Motor neuron (in vitro differentiated cells): ENCODE measurements at regions not wholly inside any gene's neighbourhood (a gene's known extent, or its start where the extent isn't known, plus 50 kb on each side); places are given as distances from the start of the nearest gene placed in this dataset.
"Not testable (repeated sequence)": the region's sequence is repeated elsewhere in the genome, so short reads cannot be mapped to it uniquely, and the experiment has no call there.

Source experiments
- ATAC-seq, 8 experiments: fragments of 200-7000 bp; cut with Tn5 transposase; replicated peaks in 6 of 8; 2 replicates each; pipeline ENCODE4 v1.8.0; 2021; ENCODE audit warnings: mild to moderate bottlenecking in 8 of 8, moderate library complexity in 8 of 8
- H3K27ac ChIP-seq, 2 donors: fragments of 250-450 bp; sonication (Bioruptor Pico); 2 replicates each; pipeline ENCODE4 v1.9.0; 2021; ENCODE audit warnings: antibody characterized with exemption in 2 of 2, mild to moderate bottlenecking in 2 of 2, moderate library complexity in 1 of 2
- H3K4me1 ChIP-seq, 2 donors: fragments of 250-450 bp; sonication (Bioruptor Pico); replicated peaks in 1 of 2; 2 replicates each; pipeline ENCODE4 v1.6.1; 2021; ENCODE audit warnings: antibody characterized with exemption in 2 of 2, mild to moderate bottlenecking in 2 of 2, moderate library complexity in 1 of 2
- H3K4me3 ChIP-seq, 5 donors: fragments of 250-450 bp; sonication (Bioruptor Pico); 2 replicates each; pipeline ENCODE4 v1.9.0; 2021; ENCODE audit warnings: antibody characterized with exemption in 5 of 5, mild to moderate bottlenecking in 5 of 5, moderate library complexity in 4 of 5
- WGBS, 10 experiments: fragments of 450-650 bp; shearing (Covaris generic); methylation state at CpG; one replicate each; pipeline ENCODE4 v1.0.0; 2022; 5-methylcytosine and 5-hydroxymethylcytosine counted together
- in situ Hi-C, 9 experiments: fragments of 400-800 bp; cut with MboI; loops; one replicate each; pipeline ENCODE4 v1.15.0; 2021; ENCODE audit warnings: low sequenced_read_pairs in 9 of 9, low pct_unique_long_range_greater_than_20kb in 2 of 9; ENCODE audit not compliant: unreplicated experiment in 9 of 9

DNA sequence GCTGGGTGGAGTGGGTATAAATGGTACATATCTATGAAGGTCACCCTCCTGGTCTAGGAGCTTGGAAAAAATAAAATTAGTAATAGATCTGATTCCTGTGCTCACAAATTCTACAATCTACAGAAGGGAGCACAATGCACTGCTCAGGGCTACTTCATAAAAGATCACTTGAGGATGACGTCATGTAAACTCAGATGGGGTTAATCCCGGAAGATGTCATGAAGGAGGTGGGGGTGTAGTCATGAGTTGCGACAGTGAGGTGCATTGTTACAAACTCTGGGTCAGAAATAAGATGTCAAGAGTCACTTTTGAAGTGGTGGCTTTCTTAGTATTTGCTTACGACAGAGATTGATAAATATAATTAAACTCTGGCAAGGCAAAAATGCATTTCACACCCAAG is 68.2 kb downstream of the LHX9 start:
- WGBS, 10 experiments, result 61 to 96% (median 83%) methylated on average over 1 to 4 of the region's 4 CpGs; no CpG with 5 or more reads in 1 of the 10 experiments
- in situ Hi-C loops, result no loop called here

DNA sequence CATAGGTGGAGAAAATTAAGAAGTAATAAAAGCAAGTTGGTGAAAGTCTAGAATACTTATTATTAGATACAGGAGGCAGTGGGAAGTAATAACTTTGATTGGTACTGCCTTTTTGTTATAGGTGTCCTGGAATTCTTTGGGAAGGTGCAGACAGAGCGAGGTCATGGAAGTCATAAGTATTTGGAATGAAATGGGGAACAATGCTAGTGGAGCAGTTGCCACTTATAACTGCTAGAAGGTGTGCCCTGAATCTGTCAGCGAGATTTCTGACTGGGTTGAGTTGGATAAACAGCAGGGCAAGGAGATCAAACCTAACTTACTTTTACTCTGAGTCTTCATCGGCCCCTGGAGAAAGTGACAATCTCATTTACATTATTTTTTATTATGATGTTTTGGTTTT is 69.6 kb downstream of the LHX9 start:
- H3K27ac ChIP-seq, result no peak overlapping the region
- WGBS, 10 experiments, result 37 to 100% (median 93%) methylated on average over 1 to 3 of the region's 3 CpGs; no CpG with 5 or more reads in 1 of the 10 experiments
- in situ Hi-C loops, result no loop called here
- ATAC-seq, result no peak
- no peak overlapping the region for H3K4me3 ChIP-seq
- peaks cover 2 to 8% of the 10 kb centered on the region in 2 donors for H3K4me1 ChIP-seq

More for the DNA sequence above, 68.2 kb downstream of the LHX9 start:
- no peak overlapping the region for H3K4me3 ChIP-seq
- ATAC-seq, result peak in 2 of 8 experiments; percentile 29 to 36
- H3K4me1 ChIP-seq, result peaks cover 0 to 6% of the 10 kb centered on the region in 2 donors
- no peak overlapping the region for H3K27ac ChIP-seq

DNA sequence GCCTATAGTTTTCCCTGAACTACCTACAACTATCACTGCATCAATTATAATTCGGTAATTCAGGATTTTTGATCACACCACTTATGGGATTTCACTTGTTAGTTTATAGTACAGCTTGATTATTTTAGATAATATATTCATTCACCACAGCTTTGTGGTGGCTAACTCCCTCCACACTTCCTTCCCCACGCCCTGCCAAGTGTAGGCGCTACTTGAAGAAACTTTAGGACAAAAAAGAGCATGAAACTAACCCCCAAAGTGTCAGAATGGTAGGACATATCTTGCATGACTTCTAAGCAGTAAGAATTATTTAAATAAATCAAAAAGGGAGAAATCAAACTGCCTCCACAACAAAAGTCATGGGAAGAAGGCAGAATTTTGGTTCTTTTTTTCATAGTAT is 70.1 kb downstream of the LHX9 start:
- in situ Hi-C loops, result no loop called here
- no peak for ATAC-seq
- no peak overlapping the region for H3K27ac ChIP-seq
- WGBS, 10 experiments, result 75 to 100% (median 88%) methylated on average over 1 to 3 of the region's 3 CpGs
- H3K4me1 ChIP-seq, result peaks cover 5% of the 10 kb centered on the region in 2 donors
- no peak overlapping the region for H3K4me3 ChIP-seq

DNA sequence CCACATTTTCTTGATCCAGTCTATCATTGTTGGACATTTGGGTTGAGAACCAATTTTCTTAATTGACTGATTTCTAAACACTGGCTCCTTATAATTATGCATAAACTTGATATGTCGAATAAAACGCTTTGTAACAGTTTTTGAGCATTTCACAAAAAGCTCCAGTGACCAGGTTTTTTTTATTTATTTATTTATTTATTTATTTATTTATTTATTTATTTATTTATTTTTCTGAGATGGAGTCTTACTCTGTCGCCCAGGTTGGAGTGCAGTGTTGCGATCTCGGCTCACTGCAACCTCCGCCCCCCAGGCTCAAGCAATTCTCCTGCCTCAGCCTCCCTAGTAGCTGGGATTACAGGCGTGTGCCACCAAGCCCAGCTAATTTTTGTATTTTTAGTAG is 71.4 kb downstream of the LHX9 start:
- ATAC-seq, in situ Hi-C loops, H3K27ac ChIP-seq, H3K4me1 ChIP-seq, H3K4me3 ChIP-seq: not testable (repeated sequence)
- 82 to 100% (median 98%) methylated on average over 1 to 7 of the region's 7 CpGs; no CpG with 5 or more reads in 2 of the 10 experiments for WGBS, 10 experiments

DNA sequence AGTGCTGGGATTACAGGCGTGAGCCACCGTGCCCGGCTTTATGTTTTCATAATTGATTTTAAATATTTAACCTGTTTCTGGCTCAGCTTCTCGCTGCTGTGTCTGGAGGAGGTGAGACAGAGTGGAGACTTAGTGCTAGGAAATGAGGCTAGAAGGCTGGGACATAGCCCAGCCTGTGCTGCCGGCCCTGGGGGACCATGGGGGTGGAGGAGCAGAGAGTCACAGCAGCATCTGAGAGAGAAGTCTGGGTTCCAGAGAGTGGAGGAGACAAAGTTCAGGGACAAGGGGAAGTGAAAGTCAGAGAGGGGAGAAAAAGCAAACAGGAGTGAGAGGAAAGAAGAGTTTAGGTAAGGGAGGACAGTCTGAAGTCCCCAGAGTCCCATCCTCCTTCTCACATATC is 71.9 kb downstream of the LHX9 start:
- H3K4me1 ChIP-seq, result peaks cover 2 to 5% of the 10 kb centered on the region in 2 donors
- no peak for ATAC-seq
- H3K4me3 ChIP-seq, result no peak overlapping the region
- in situ Hi-C loops, result no loop called here
- 83 to 100% (median 96%) methylated on average over 1 to 5 of the region's 5 CpGs; no CpG with 5 or more reads in 4 of the 10 experiments for WGBS, 10 experiments
- no peak overlapping the region for H3K27ac ChIP-seq

DNA sequence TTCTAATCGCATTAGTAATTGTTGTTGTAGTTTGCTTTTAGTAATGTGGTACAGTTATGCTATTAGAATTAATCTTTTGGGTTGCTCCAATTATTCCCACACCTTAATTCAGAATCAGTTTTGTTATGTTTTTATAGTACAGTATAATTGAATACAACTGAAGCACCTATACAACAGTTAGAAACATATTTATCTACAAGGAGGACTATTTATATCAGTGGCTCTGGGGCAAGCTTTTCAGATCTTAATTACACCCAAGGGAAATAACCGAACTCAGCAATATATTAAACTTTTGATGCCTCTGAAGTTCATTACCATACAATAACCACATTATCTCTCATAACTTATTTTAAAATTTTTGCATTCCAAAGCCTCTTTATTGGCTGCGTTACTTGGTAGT is 74.4 kb downstream of the LHX9 start:
- ATAC-seq, result peak in 3 of 8 experiments; percentile 57 to 60 (median 59)

DNA sequence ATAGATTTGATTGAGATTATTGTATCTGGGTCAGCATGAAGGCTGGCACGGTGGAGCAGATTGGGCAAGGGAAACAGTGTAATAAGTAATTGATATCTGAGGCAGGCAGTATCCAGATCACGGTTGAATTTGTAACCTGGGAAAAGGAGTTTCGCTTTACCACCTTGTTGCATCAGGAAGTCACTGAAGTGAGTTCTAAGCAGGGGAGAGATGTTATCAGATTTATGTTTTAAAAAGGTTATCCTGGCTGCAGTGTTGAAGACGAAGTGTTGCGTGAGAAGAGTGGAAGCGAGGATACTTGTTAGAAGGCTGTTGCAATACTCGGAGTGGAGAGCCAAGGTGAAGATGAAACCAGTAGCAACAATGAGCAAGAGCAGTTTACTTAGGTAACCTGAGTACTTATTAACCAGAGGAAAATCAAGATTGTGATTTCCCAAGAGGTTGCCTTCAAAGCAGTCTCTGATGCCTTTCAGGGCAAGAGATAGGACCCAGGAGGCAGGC is 77.8 kb downstream of the LHX9 start:
- 66 to 97% (median 89%) methylated on average over 4 to 7 of the region's 7 CpGs; no CpG with 5 or more reads in 1 of the 10 experiments for WGBS, 10 experiments
- Histone ChIP-seq H3K4me1 (peaks cover 2 to 5% of the 10 kb centered on the region in 2 donors), H3K4me3 (no peak overlapping the region), H3K27ac (no peak overlapping the region)
- in situ Hi-C loops, result no loop called here
- no peak for ATAC-seq

More for the DNA sequence above, 74.4 kb downstream of the LHX9 start:
- Histone ChIP-seq H3K4me1 (peaks cover 2 to 5% of the 10 kb centered on the region in 2 donors), H3K4me3 (no peak overlapping the region), H3K27ac (no peak overlapping the region)
- in situ Hi-C loops, result no loop called here
- WGBS, 10 experiments, result 20 to 100% (median 85%) methylated on average over 1 to 3 of the region's 3 CpGs; no CpG with 5 or more reads in 1 of the 10 experiments

DNA sequence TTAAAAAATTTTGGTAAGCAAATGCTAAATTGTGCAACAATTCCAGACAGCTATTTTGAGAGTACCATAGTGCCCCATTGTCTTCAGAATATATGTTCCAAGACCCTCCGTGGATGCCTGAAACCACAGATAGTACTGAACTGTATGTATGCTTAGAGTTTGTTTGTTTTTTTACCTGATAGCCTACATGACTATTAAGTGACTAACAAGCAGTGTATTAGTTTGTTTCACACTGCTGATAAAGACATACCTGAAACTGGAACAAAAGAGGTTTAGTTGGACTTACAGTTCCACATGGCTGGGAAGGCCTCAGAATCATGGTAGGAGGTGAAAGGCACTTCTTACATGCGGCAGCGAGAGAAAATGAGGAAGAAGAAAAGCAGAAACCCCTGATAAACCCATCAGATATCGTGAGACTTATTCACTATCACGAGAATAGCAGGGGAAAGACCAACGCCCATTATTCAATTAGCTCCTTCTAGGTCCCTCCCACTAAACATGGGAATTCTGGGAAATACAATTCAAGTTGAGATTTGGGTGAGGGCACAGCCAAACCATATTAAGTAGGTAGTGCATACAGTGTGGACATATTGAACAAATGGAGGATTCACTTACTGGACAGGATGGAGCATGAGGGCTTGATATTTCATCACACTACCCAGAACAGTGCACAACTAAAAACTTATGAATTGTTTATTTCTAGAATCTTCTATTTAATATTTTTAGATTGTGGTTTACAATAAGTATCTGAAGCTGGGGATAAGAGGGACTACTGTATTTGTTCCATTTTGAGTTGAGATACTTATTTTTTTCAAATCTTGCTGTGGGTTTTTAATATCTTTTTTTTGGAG is 78.5 kb downstream of the LHX9 start:
- no peak for ATAC-seq
- in situ Hi-C loops, result no loop called here
- H3K4me1 ChIP-seq, result peaks cover 2 to 5% of the 10 kb centered on the region in 2 donors
- no peak overlapping the region for H3K4me3 ChIP-seq
- 80 to 96% (median 86%) methylated on average over 1 to 6 of the region's 6 CpGs; no CpG with 5 or more reads in 2 of the 10 experiments for WGBS, 10 experiments
- H3K27ac ChIP-seq, result no peak overlapping the region

DNA sequence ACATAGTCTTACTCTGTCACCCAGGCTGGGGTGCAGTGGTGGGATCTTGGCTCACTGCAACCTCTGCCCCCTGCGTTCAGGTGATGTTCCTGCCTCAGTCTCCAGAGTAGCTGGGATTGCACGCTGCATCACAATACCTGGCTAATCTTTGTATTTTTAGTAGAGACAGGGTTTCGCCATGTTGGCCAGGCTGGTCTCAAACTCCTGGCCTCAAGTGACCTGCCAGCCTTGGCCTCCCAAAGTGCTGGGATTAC is 79.0 kb downstream of the LHX9 start:
- H3K4me1 ChIP-seq, H3K4me3 ChIP-seq, H3K27ac ChIP-seq, ATAC-seq, in situ Hi-C loops: not testable (repeated sequence)
- 40 to 100% (median 76%) methylated on average over 1 to 3 of the region's 3 CpGs; no CpG with 5 or more reads in 2 of the 10 experiments for WGBS, 10 experiments

DNA sequence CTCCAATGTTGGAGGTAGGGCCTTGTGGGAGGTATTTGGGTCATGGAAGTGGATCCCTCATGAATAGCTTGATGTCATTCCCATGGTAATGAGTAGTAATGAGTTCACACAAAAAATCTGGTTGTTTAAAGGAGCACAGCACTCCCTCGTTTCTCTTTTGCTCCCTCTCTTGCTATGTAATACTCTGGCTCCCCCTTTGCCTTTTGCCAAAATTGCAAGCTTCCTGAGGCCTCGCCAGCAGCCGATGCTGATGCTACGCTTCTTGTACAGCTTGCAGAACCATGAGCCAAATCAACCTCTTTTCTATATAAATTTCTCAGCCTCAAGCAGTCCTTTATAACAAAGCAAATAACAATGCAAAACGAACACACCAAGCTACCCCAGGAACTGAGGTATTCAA is 80.9 kb downstream of the LHX9 start:
- in situ Hi-C loops, result no loop called here
- no peak for ATAC-seq
- WGBS, 10 experiments, result 44 to 78% (median 57%) methylated on average over 1 to 5 of the region's 5 CpGs; no CpG with 5 or more reads in 1 of the 10 experiments
- H3K4me3 ChIP-seq, result no peak overlapping the region
- H3K4me1 ChIP-seq, result no peaks in the 10 kb centered on the region
- H3K27ac ChIP-seq, result no peak overlapping the region

DNA sequence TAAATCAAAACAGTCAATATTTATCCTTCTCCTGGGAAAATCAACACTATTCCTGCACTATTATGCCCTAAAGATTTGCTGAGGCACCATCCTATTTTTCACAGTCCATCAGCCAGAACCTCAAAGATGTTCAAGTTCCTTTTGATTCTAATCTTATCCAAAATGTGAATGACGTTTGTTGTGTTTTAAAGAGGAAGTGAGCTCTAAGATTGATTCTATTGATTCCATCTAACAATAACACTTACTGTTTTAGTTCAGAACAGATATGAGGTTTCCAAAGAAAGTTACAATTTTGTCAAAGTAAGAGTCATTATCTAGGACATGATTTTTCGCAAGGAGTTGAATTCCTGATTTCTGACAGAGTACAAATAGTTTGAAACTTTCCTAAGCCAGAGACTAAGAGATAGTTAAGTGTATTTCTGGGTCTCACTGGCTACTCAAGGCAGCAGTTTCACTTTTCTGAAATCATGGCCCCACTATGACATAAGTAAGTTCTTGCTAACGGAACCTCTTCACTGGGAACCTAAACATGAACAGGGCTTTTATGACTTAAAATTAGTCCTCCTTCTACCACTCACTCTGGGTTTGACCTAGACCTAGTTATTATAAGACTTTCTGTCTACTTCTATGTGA is 84.7 kb downstream of the LHX9 start:
- in situ Hi-C loops, result no loop called here
- 44 to 97% (median 86%) methylated on average over 1 to 3 of the region's 3 CpGs for WGBS, 10 experiments
- H3K4me1 ChIP-seq, result no peaks in the 10 kb centered on the region
- ATAC-seq, result no peak
- H3K4me3 ChIP-seq, result no peak overlapping the region
- no peak overlapping the region for H3K27ac ChIP-seq

DNA sequence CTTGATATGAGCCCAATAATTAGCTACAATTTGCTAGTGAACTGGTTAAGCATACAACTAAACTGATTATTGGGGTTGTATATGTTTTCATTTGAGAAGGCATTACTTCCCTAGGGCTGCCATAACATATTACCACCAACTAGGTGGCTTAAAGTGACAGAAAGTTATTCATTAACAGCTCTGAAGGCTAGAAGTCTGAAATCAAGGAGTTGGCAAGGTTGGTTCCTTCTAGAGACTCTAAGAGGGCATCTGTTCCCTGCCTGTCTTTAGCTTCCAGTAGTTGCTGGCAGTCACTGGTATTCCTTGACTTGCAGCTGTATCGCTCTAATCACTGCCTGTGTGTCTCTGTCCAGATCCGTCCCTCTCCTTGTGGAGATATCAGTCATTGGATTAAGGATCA is 86.3 kb downstream of the LHX9 start:
- no peaks in the 10 kb centered on the region for H3K4me1 ChIP-seq
- ATAC-seq, result no peak
- 60 to 88% (median 80%) methylated on average over 1 to 2 of the region's 2 CpGs; no CpG with 5 or more reads in 5 of the 10 experiments for WGBS, 10 experiments
- no peak overlapping the region for H3K4me3 ChIP-seq
- H3K27ac ChIP-seq, result no peak overlapping the region
- in situ Hi-C loops, result no loop called here

DNA sequence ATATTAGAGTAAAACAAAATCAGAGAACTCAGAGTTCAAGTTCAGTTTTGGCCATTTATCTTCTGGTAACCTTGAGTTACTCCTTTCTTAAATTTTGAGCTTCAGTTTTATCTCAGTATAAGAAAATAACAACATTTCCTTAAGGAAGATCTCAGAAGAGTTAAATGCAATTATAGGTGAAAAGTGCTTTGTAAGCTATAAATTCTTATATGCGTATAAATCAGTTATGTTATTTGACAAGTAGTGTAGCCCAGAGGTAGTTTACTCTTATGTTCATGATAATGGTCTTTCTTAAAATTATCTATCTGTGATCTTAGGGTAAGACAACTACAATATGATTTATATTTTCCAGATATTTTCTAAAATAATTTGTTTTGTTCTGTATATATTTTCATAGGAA is 89.8 kb downstream of the LHX9 start:
- ATAC-seq, result no peak
- Histone ChIP-seq H3K4me3 (no peak overlapping the region), H3K27ac (no peak overlapping the region), H3K4me1 (no peaks in the 10 kb centered on the region)
- in situ Hi-C loops, result no loop called here
- 60 to 100% (median 94%) methylated on average over 1 of the region's 1 CpG; no CpG with 5 or more reads in 2 of the 10 experiments for WGBS, 10 experiments
